OCI-LY3 (cell line): ENCODE measurements at regions not wholly inside any gene's neighbourhood (a gene's known extent, or its start where the extent isn't known, plus 50 kb on each side); places are given as distances from the start of the nearest gene placed in this dataset.

ENCODE experiments used
- H2AFZ ChIP-seq: fragments of 200-600, 300-600 bp; shearing (Covaris generic); 2 replicates; pipeline ENCODE4 v1.6.0; 2014; ENCODE audit warnings: antibody characterized with exemption, low read depth, low read length
- H3K27ac ChIP-seq: fragments of 200-600, 300-600 bp; sonication (generic); 2 replicates; pipeline ENCODE4 v1.5.1; 2014; ENCODE audit warnings: mild to moderate bottlenecking, low read length, moderate library complexity, mixed read lengths
- H3K27me3 ChIP-seq: fragments of 200-600, 300-600 bp; sonication (generic); 2 replicates; pipeline ENCODE4 v1.6.1; 2014; ENCODE audit warnings: low read depth, low read length, mixed read lengths
- H3K36me3 ChIP-seq: fragments of 200-600, 300-600 bp; sonication (generic); replicated peaks from 2 replicates; pipeline ENCODE3; 2014; ENCODE audit warnings: low read depth, low read length, mixed read lengths
- H3K4me1 ChIP-seq: fragments of 300-600, 200-600 bp; sonication (generic); 2 replicates; pipeline ENCODE4 v1.6.1; 2014; ENCODE audit warnings: low read length, mixed read lengths
- H3K4me2 ChIP-seq: fragments of 200-600, 300-600 bp; sonication (generic); 2 replicates; pipeline ENCODE4 v1.6.1; 2014; ENCODE audit warnings: low read length, mixed read lengths
- H3K4me3 ChIP-seq: fragments of 300-600, 200-600 bp; sonication (generic); 2 replicates; pipeline ENCODE4 v1.5.1; 2014; ENCODE audit warnings: antibody characterized with exemption, mild to moderate bottlenecking, low read length, moderate library complexity
- H3K79me2 ChIP-seq: fragments of 300-600, 200-600 bp; shearing (Covaris generic); 2 replicates; pipeline ENCODE4 v1.6.1; 2014; ENCODE audit warnings: mild to moderate bottlenecking, low read length, mixed read lengths
- H3K9ac ChIP-seq: fragments of 300-600, 200-600 bp; shearing (Covaris generic); 2 replicates; pipeline ENCODE4 v1.6.0; 2014; ENCODE audit warnings: mild to moderate bottlenecking, low read length, moderate library complexity
- H3K9me3 ChIP-seq: fragments of 200-600, 300-600 bp; shearing (Covaris generic); 2 replicates; pipeline ENCODE4 v1.6.1; 2014; ENCODE audit warnings: low read length, mixed read lengths; ENCODE audit not compliant: insufficient read depth
- H4K20me1 ChIP-seq: fragments of 200-600, 300-600 bp; sonication (generic); 2 replicates; pipeline ENCODE4 v1.6.1; 2016; ENCODE audit warnings: low read length, mixed read lengths; ENCODE audit not compliant: insufficient read depth
- EZH2phosphoT487 ChIP-seq: fragments of 200-600 bp; shearing (Covaris generic); IDR thresholded peaks from 2 replicates; pipeline ENCODE4 v1.6.1; 2018; ENCODE audit warnings: antibody characterized with exemption, mixed run types, low read depth
- TF ChIP-seq, protein P1 (sequence below): fragments of 200-600, 300-600 bp; sonication (generic); IDR thresholded peaks from 2 replicates; pipeline ENCODE4 v1.5.1; 2014; ENCODE audit warnings: antibody characterized with exemption, low read length, low read depth

GRCh38 chr10:125559210-125559609 is 123.8 kb downstream of the TEX36 start:
- no peak overlapping the region for H3K27ac ChIP-seq
- H3K4me3 ChIP-seq = no peak overlapping the region
- H3K36me3 ChIP-seq = no peaks in the 10 kb centered on the region
- no peak for TF ChIP-seq EZH2phosphoT487
- TF ChIP-seq, protein P1, sequence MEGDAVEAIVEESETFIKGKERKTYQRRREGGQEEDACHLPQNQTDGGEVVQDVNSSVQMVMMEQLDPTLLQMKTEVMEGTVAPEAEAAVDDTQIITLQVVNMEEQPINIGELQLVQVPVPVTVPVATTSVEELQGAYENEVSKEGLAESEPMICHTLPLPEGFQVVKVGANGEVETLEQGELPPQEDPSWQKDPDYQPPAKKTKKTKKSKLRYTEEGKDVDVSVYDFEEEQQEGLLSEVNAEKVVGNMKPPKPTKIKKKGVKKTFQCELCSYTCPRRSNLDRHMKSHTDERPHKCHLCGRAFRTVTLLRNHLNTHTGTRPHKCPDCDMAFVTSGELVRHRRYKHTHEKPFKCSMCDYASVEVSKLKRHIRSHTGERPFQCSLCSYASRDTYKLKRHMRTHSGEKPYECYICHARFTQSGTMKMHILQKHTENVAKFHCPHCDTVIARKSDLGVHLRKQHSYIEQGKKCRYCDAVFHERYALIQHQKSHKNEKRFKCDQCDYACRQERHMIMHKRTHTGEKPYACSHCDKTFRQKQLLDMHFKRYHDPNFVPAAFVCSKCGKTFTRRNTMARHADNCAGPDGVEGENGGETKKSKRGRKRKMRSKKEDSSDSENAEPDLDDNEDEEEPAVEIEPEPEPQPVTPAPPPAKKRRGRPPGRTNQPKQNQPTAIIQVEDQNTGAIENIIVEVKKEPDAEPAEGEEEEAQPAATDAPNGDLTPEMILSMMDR = no peak
- H3K9ac ChIP-seq = no peak overlapping the region
- H3K79me2 ChIP-seq = no peaks in the 10 kb centered on the region
- no peaks in the 10 kb centered on the region for H4K20me1 ChIP-seq
- no peak overlapping the region for H2AFZ ChIP-seq
- no peak overlapping the region for H3K4me2 ChIP-seq
- H3K9me3 ChIP-seq = no peaks in the 10 kb centered on the region
- no peaks in the 10 kb centered on the region for H3K4me1 ChIP-seq
- H3K27me3 ChIP-seq = no peaks in the 10 kb centered on the region

DNA sequence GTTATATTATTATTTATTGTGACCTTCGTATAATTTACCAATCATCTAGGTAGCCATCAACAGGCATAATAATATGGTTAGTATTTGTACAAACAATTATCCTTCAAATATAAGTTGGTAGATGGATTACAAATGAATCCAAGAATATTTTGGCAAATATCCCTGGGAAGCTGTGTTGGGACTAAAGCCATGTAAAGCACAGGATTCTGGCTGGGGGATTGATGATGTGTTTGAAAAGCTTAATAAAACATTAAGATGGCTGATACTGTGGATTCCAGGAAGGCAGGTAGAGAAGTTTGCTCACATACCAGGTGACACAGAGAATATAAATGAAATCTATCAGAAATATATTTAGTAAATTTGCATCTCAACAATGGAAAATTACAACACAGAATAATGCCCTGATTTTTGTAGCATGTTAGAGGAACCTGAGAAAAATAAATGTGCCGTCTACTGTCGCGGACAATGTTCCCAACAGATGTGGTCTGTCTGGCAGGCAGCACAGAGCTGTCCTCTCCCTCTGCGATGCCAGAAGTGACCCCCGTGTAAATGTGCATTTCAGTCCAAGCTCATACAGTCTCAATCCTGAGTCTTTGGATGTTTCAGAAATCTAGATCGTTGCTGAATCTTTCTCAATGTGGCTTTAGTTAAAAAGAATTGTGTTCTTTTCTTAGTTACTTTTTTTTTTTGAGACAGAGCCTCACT is 125.0 kb downstream of the TEX36 start:
- Histone ChIP-seq H3K27ac (no peak overlapping the region), H4K20me1 (no peaks in the 10 kb centered on the region), H3K4me1 (no peaks in the 10 kb centered on the region), H3K4me2 (no peak overlapping the region), H3K27me3 (no peaks in the 10 kb centered on the region), H3K36me3 (no peaks in the 10 kb centered on the region), H3K79me2 (no peaks in the 10 kb centered on the region), H3K9me3 (no peaks in the 10 kb centered on the region), H3K9ac (no peak overlapping the region), H2AFZ (no peak overlapping the region), H3K4me3 (no peak overlapping the region)
- TF ChIP-seq, protein P1 = no peak
- TF ChIP-seq EZH2phosphoT487 = no peak

- H3K4me2 ChIP-seq = no peak overlapping the region
Measured at GRCh38 chr10:125557311-125557710, 125.7 kb downstream of the TEX36 start.

DNA sequence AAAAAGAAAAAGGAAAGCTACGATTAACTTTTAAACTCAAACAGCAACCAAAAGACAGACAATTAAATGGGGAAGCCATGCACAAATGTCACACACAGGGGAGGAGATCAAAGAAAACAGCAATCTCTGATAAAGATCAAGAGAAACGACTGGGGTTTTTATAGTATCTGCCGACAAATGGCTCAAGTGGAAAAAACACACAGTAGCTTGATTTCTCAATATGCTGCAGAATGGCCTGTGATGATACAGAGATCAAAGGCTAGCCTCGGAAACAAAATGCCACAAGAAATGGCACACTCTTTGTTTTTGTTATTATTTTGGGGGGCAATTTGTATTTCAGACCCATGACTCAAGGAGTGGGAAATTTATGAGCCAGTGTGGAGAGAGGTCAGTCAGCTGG is 126.1 kb downstream of the TEX36 start:
- Histone ChIP-seq H3K27ac (no peak overlapping the region), H3K4me3 (no peak overlapping the region), H3K9ac (no peak overlapping the region), H3K79me2 (no peaks in the 10 kb centered on the region), H2AFZ (no peak overlapping the region), H4K20me1 (no peaks in the 10 kb centered on the region), H3K27me3 (no peaks in the 10 kb centered on the region), H3K4me2 (no peak overlapping the region), H3K9me3 (no peaks in the 10 kb centered on the region), H3K4me1 (no peaks in the 10 kb centered on the region), H3K36me3 (no peaks in the 10 kb centered on the region)
- TF ChIP-seq EZH2phosphoT487 = no peak
- TF ChIP-seq, protein P1 = no peak

More at GRCh38 chr10:125557311-125557710, 125.7 kb downstream of the TEX36 start:
- H4K20me1 ChIP-seq = no peaks in the 10 kb centered on the region
- H3K36me3 ChIP-seq = no peaks in the 10 kb centered on the region
- no peak overlapping the region for H3K4me3 ChIP-seq
- H3K79me2 ChIP-seq = no peaks in the 10 kb centered on the region
- TF ChIP-seq EZH2phosphoT487 = no peak
- TF ChIP-seq, protein P1 = no peak
- H3K27ac ChIP-seq = no peak overlapping the region
- no peaks in the 10 kb centered on the region for H3K4me1 ChIP-seq
- H3K27me3 ChIP-seq = no peaks in the 10 kb centered on the region
- no peaks in the 10 kb centered on the region for H3K9me3 ChIP-seq
- H2AFZ ChIP-seq = no peak overlapping the region
- no peak overlapping the region for H3K9ac ChIP-seq
